ENCODE measurements at regions not wholly inside any gene's neighbourhood (a gene's known extent, or its start where the extent isn't known, plus 50 kb on each side); places are given as distances from the start of the nearest gene placed in this dataset.

GRCh38 chr12:30045171-30045570, 261.4 kb upstream of the TMTC1 start:
- no peak for TF ChIP-seq CTCF (IDR thresholded peaks at IDR 0.05; ENCODE audit: poor library complexity, severe bottlenecking)
- ATAC-seq (ENCODE audit: low read depth): no peak
- no peak overlapping the region for H3K4me3 ChIP-seq (ENCODE audit: severe bottlenecking)

GRCh38 chr12:30044206-30044605, 260.5 kb upstream of the TMTC1 start:
- H3K4me1 ChIP-seq (ENCODE audit: insufficient read depth, poor library complexity, severe bottlenecking): peaks cover 4% of the 10 kb centered on the region
- TF ChIP-seq CTCF (IDR thresholded peaks at IDR 0.05; ENCODE audit: poor library complexity, severe bottlenecking): no peak
- H3K27ac ChIP-seq (ENCODE audit: poor library complexity, severe bottlenecking): no peak overlapping the region
- no peaks in the 10 kb centered on the region for H3K27me3 ChIP-seq (ENCODE audit: insufficient read depth, poor library complexity, severe bottlenecking)
- no peak for DNase-seq (ENCODE audit: low spot score)
- H3K4me3 ChIP-seq (ENCODE audit: severe bottlenecking): no peak overlapping the region
- no peak for ATAC-seq (ENCODE audit: low read depth)
- H3K36me3 ChIP-seq (ENCODE audit: low read depth): no peaks in the 10 kb centered on the region
- H3K9me3 ChIP-seq (ENCODE audit: severe bottlenecking): no peaks in the 10 kb centered on the region

More at GRCh38 chr12:30045171-30045570, 261.4 kb upstream of the TMTC1 start:
- Histone ChIP-seq H3K4me1 (ENCODE audit: insufficient read depth, poor library complexity, severe bottlenecking) (peaks cover 4% of the 10 kb centered on the region), H3K27me3 (ENCODE audit: insufficient read depth, poor library complexity, severe bottlenecking) (no peaks in the 10 kb centered on the region), H3K36me3 (ENCODE audit: low read depth) (no peaks in the 10 kb centered on the region), H3K9me3 (ENCODE audit: severe bottlenecking) (no peaks in the 10 kb centered on the region), H3K27ac (ENCODE audit: poor library complexity, severe bottlenecking) (no peak overlapping the region)
- DNase-seq (ENCODE audit: low spot score): no peak

- TF ChIP-seq CTCF (IDR thresholded peaks at IDR 0.05; ENCODE audit: poor library complexity, severe bottlenecking): no peak
- Histone ChIP-seq H3K4me1 (ENCODE audit: insufficient read depth, poor library complexity, severe bottlenecking) (peaks cover 4% of the 10 kb centered on the region), H3K27ac (ENCODE audit: poor library complexity, severe bottlenecking) (no peak overlapping the region), H3K36me3 (ENCODE audit: low read depth) (no peaks in the 10 kb centered on the region), H3K27me3 (ENCODE audit: insufficient read depth, poor library complexity, severe bottlenecking) (no peaks in the 10 kb centered on the region), H3K4me3 (ENCODE audit: severe bottlenecking) (no peak overlapping the region), H3K9me3 (ENCODE audit: severe bottlenecking) (no peaks in the 10 kb centered on the region)
- ATAC-seq (ENCODE audit: low read depth) (no peak), DNase-seq (ENCODE audit: low spot score) (no peak)
These were observed 259.6 kb upstream of the TMTC1 start for GRCh38 chr12:30043151-30043847.

- Histone ChIP-seq H3K9me3 (ENCODE audit: severe bottlenecking) (no peaks in the 10 kb centered on the region), H3K4me3 (ENCODE audit: severe bottlenecking) (no peak overlapping the region), H3K27me3 (ENCODE audit: insufficient read depth, poor library complexity, severe bottlenecking) (no peaks in the 10 kb centered on the region), H3K27ac (ENCODE audit: poor library complexity, severe bottlenecking) (no peak overlapping the region), H3K36me3 (ENCODE audit: low read depth) (no peaks in the 10 kb centered on the region), H3K4me1 (ENCODE audit: insufficient read depth, poor library complexity, severe bottlenecking) (no peaks in the 10 kb centered on the region)
- no peak for ATAC-seq (ENCODE audit: low read depth)
- no peak for TF ChIP-seq CTCF (IDR thresholded peaks at IDR 0.05; ENCODE audit: poor library complexity, severe bottlenecking)
- no peak for DNase-seq (ENCODE audit: low spot score)
These were observed 257.4 kb upstream of the TMTC1 start for GRCh38 chr12:30041096-30041495.

GRCh38 chr12:30030693-30031374, 247.1 kb upstream of the TMTC1 start:
- DNase-seq (ENCODE audit: low spot score): no peak
- H3K27ac ChIP-seq (ENCODE audit: poor library complexity, severe bottlenecking): no peak overlapping the region
- TF ChIP-seq CTCF (IDR thresholded peaks at IDR 0.05; ENCODE audit: poor library complexity, severe bottlenecking): no peak
- H3K9me3 ChIP-seq (ENCODE audit: severe bottlenecking): no peaks in the 10 kb centered on the region
- H3K4me1 ChIP-seq (ENCODE audit: insufficient read depth, poor library complexity, severe bottlenecking): peaks cover 5% of the 10 kb centered on the region
- ATAC-seq (ENCODE audit: low read depth): no peak
- no peak overlapping the region for H3K4me3 ChIP-seq (ENCODE audit: severe bottlenecking)
- no peaks in the 10 kb centered on the region for H3K36me3 ChIP-seq (ENCODE audit: low read depth)
- no peaks in the 10 kb centered on the region for H3K27me3 ChIP-seq (ENCODE audit: insufficient read depth, poor library complexity, severe bottlenecking)

Data from RWPE2 (cell line).